ENCODE measurements at regions not wholly inside any gene's neighbourhood (a gene's known extent, or its start where the extent isn't known, plus 50 kb on each side); places are given as distances from the start of the nearest gene placed in this dataset.

DNA sequence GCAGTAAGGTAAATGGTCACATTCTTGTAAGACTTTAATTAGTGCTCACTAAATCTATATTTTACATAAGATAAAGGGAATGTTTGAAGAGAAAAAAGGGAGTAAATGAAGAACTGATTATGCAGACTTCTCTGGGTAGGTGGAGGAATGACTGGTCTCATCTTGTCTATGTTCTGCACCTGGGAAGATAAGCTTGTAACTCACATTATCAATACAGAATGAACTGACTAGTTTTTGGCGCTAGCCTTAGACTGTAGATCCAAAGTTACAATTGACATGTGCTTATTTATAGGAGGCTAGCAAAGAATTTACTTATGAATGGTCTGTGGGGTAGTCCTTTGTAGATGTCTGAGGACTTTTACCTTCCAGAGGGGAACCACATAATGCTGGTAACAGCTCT is 214.9 kb upstream of the RAB4A start:
- no peak for TF ChIP-seq CTCF (IDR thresholded peaks at IDR 0.05)
- no peak for TF ChIP-seq POLR2AphosphoS5 (IDR thresholded peaks at IDR 0.05)
- TF ChIP-seq POLR2A (IDR thresholded peaks at IDR 0.05) = no peak

Data from prostate gland (tissue), 2 donors.